ENCODE measurements at regions not wholly inside any gene's neighbourhood (a gene's known extent, or its start where the extent isn't known, plus 50 kb on each side); places are given as distances from the start of the nearest gene placed in this dataset.

DNA sequence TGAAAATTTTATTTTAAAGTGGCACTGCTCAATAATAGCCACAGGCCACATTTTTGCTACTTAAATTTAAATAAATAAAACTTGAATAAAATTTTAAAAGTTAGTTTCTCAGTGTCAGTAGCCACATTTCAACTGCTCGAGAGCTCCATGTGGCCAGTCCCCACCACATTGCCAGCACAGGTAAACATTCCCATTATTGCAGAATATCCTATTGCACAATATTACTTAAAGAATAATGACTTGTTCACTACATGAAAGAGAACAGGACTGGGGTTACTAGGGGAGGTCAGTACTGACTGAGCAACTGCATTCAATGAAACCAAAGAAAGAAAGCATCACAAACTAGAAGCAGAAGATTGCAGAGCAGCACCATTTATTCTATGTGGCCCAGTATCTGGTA lies 2201.6 kb upstream of the TENM3 start:
- Histone ChIP-seq H3K4me1 (ENCODE audit: insufficient read depth, low read length) (no peaks in the 10 kb centered on the region), H3K27me3 (ENCODE audit: control insufficient read depth in 1 of 2, insufficient read depth in 2 of 2, low read length in 2 of 2) (no peaks in the 10 kb centered on the region), H2AFZ (ENCODE audit: low read length) (no peak overlapping the region), H3K4me2 (ENCODE audit: low read depth, low read length) (no peak overlapping the region), H4K20me1 (ENCODE audit: insufficient read depth, low read length) (no peaks in the 10 kb centered on the region), H3K36me3 (replicated peaks in 1 of 2; ENCODE audit: control insufficient read depth in 1 of 2, insufficient read depth in 2 of 2, low read length in 2 of 2) (no peaks in the 10 kb centered on the region), H3K9me3 (ENCODE audit: low read length) (no peaks in the 10 kb centered on the region), H3K4me3 (replicated peaks in 1 of 3; ENCODE audit: insufficient read depth in 1 of 3, low read depth in 2 of 3, low read length in 3 of 3) (no peak overlapping the region), H3K9ac (ENCODE audit: insufficient read depth, low read depth, low read length) (no peak overlapping the region), H3K27ac (ENCODE audit: extremely low read length, insufficient read depth, low read length) (no peak overlapping the region), H3K79me2 (ENCODE audit: insufficient read depth, low read length) (no peaks in the 10 kb centered on the region)
- BruUV-seq (replicated peaks), result no TSS peak
- FAIRE-seq (no peak), ATAC-seq (peak; percentile 89), DNase-seq (ENCODE audit: low spot score) (peak; percentile 41)
- intact Hi-C loops (cut with micrococcal nuclease; ENCODE audit: unreplicated experiment) (no loop called here), in situ Hi-C loops (cut with HindIII; ENCODE audit: extremely low pct_ligation_motif_present, low pct_unique_long_range_greater_than_20kb) (no loop called here)
- ChIA-PET POLR2A (no interaction called here), CTCF (ENCODE audit: low intra/inter-chr PET ratio, low total read pairs) (no interaction called here)
- WGBS (ENCODE audit: low lambda C conversion rate), result 0% methylated on average over 1 of the region's 1 CpG
- no peak for TF ChIP-seq NFE2 (CRISPR knock-in tag; IDR thresholded peaks at IDR 0.05)
- TF ChIP-seq ZNF746 (CRISPR knock-in tag; IDR thresholded peaks at IDR 0.05), result no peak
- no peak for TF ChIP-seq ZFP90 (CRISPR knock-in tag; IDR thresholded peaks at IDR 0.05; ENCODE audit: borderline replicate concordance)
- TF ChIP-seq, protein P1, sequence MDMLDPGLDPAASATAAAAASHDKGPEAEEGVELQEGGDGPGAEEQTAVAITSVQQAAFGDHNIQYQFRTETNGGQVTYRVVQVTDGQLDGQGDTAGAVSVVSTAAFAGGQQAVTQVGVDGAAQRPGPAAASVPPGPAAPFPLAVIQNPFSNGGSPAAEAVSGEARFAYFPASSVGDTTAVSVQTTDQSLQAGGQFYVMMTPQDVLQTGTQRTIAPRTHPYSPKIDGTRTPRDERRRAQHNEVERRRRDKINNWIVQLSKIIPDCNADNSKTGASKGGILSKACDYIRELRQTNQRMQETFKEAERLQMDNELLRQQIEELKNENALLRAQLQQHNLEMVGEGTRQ (IDR thresholded peaks at IDR 0.05; ENCODE audit: low read depth, low read length), result no peak
- TF ChIP-seq, protein P1 (CRISPR knock-in tag; IDR thresholded peaks at IDR 0.05; ENCODE audit: borderline replicate concordance), result no peak
- TF ChIP-seq FOXA1 (IDR thresholded peaks at IDR 0.05), result no peak
- peak; percentile 24; the same call in 1 of the 2 replicates for TF ChIP-seq FOXA1 (CRISPR knock-in tag; IDR thresholded peaks at IDR 0.05)
- no peak for TF ChIP-seq TCF7L2 (IDR thresholded peaks at IDR 0.05; ENCODE audit: low read depth, low read length)
- no peak for TF ChIP-seq ZNF256 (CRISPR knock-in tag; conservative IDR thresholded peaks at IDR 0.05)
- TF ChIP-seq ZNF773 (CRISPR knock-in tag; IDR thresholded peaks at IDR 0.05; ENCODE audit: borderline replicate concordance), result no peak
- TF ChIP-seq NR2F1 (CRISPR knock-in tag; IDR thresholded peaks at IDR 0.05), result peak in 1 of 2 experiments; percentile 36; a peak in 1 of 4 replicates
- TF ChIP-seq, protein P2, sequence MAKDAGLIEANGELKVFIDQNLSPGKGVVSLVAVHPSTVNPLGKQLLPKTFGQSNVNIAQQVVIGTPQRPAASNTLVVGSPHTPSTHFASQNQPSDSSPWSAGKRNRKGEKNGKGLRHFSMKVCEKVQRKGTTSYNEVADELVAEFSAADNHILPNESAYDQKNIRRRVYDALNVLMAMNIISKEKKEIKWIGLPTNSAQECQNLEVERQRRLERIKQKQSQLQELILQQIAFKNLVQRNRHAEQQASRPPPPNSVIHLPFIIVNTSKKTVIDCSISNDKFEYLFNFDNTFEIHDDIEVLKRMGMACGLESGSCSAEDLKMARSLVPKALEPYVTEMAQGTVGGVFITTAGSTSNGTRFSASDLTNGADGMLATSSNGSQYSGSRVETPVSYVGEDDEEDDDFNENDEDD (CRISPR knock-in tag; IDR thresholded peaks at IDR 0.05; ENCODE audit: borderline replicate concordance), result no peak
- TF ChIP-seq CEBPG (CRISPR knock-in tag; IDR thresholded peaks at IDR 0.05), result peak; percentile 83
- TF ChIP-seq CEBPB (IDR thresholded peaks at IDR 0.05; ENCODE audit: borderline replicate concordance, low read depth, low read length), result peak; percentile 96
- no peak for TF ChIP-seq SOX13 (IDR thresholded peaks at IDR 0.05)
- peak in 1 of 2 experiments; percentile 75; a peak in 2 of 4 replicates for TF ChIP-seq SOX13 (CRISPR knock-in tag; conservative IDR thresholded peaks at IDR 0.05 in 1 of 2, IDR thresholded peaks at IDR 0.05 in 1 of 2)
- TF ChIP-seq ATF7-NPFF (CRISPR knock-in tag; IDR thresholded peaks at IDR 0.05; ENCODE audit: low read depth), result no peak
- TF ChIP-seq, protein P3, sequence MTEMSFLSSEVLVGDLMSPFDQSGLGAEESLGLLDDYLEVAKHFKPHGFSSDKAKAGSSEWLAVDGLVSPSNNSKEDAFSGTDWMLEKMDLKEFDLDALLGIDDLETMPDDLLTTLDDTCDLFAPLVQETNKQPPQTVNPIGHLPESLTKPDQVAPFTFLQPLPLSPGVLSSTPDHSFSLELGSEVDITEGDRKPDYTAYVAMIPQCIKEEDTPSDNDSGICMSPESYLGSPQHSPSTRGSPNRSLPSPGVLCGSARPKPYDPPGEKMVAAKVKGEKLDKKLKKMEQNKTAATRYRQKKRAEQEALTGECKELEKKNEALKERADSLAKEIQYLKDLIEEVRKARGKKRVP (CRISPR knock-in tag; IDR thresholded peaks at IDR 0.05), result peak in 1 of 2 experiments; percentile 70; a peak in 2 of 4 replicates
- TF ChIP-seq EP300 (IDR thresholded peaks at IDR 0.05; ENCODE audit: low read depth in 2 of 2, low read length in 2 of 2), result peak in 1 of 2 experiments; percentile 10; a peak in 1 of 4 replicates
- no peak for TF ChIP-seq EP300 (CRISPR knock-in tag; IDR thresholded peaks at IDR 0.05; ENCODE audit: borderline replicate concordance)
- no peak for TF ChIP-seq ZNF430 (CRISPR knock-in tag; IDR thresholded peaks at IDR 0.05)
- TF ChIP-seq, protein P4, sequence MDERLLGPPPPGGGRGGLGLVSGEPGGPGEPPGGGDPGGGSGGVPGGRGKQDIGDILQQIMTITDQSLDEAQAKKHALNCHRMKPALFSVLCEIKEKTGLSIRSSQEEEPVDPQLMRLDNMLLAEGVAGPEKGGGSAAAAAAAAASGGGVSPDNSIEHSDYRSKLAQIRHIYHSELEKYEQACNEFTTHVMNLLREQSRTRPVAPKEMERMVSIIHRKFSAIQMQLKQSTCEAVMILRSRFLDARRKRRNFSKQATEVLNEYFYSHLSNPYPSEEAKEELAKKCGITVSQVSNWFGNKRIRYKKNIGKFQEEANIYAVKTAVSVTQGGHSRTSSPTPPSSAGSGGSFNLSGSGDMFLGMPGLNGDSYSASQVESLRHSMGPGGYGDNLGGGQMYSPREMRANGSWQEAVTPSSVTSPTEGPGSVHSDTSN (CRISPR knock-in tag; IDR thresholded peaks at IDR 0.05), result no peak
- peak; percentile 64 for TF ChIP-seq RXRB (CRISPR knock-in tag; IDR thresholded peaks at IDR 0.05; ENCODE audit: borderline replicate concordance)

All from HepG2 (cell line).